Neural cell (in vitro differentiated cells): ENCODE measurements at regions not wholly inside any gene's neighbourhood (a gene's known extent, or its start where the extent isn't known, plus 50 kb on each side); places are given as distances from the start of the nearest gene placed in this dataset.

Experiments used
- H2AFZ ChIP-seq: fragments of 200-600, 300-800 bp; sonication (generic), shearing (Covaris generic); 2 replicates; pipeline ENCODE4 v1.6.0; 2014; ENCODE audit warnings: low read depth, mild to moderate bottlenecking, antibody characterized with exemption, low read length, moderate library complexity
- H3F3A ChIP-seq: fragments of 200-600 bp; shearing (Covaris generic); 2 replicates; pipeline ENCODE4 v1.6.1; 2016; ENCODE audit warnings: mild to moderate bottlenecking, moderate library complexity, mixed read lengths, antibody characterized with exemption, low read length; ENCODE audit not compliant: insufficient read depth, poor library complexity, severe bottlenecking
- H3K27ac ChIP-seq: fragments of 200-600, 300-800 bp; sonication (generic), shearing (Covaris generic); 2 replicates; pipeline ENCODE4 v1.5.1; 2014; ENCODE audit warnings: mild to moderate bottlenecking, low read length, moderate library complexity
- H3K27me3 ChIP-seq: fragments of 300-800, 200-600 bp; sonication (generic), shearing (Covaris generic); 2 replicates; pipeline ENCODE4 v1.6.0; 2014; ENCODE audit warnings: mild to moderate bottlenecking, low read depth, low read length, moderate library complexity; ENCODE audit not compliant: insufficient read depth
- H3K36me3 ChIP-seq: fragments of 300-800, 200-600 bp; sonication (generic), shearing (Covaris generic); 2 replicates; pipeline ENCODE4 v1.5.1; 2014; ENCODE audit warnings: mild to moderate bottlenecking, antibody characterized with exemption, low read length, moderate library complexity; ENCODE audit not compliant: insufficient read depth
- H3K4me2 ChIP-seq: fragments of 300-800, 200-600 bp; sonication (generic), shearing (Covaris generic); 2 replicates; pipeline ENCODE4 v1.6.0; 2014; ENCODE audit warnings: mild to moderate bottlenecking, low read length
- H3K4me3 ChIP-seq: fragments of 300-800, 200-600 bp; sonication (generic), shearing (Covaris generic); 2 replicates; pipeline ENCODE4 v1.5.1; 2014; ENCODE audit warnings: mild to moderate bottlenecking, low read length, moderate library complexity
- H3K79me2 ChIP-seq: fragments of 200-600 bp; shearing (Covaris generic); replicated peaks from 2 replicates; pipeline ENCODE4 v1.6.0; 2014; ENCODE audit warnings: mild to moderate bottlenecking, low read length, moderate library complexity; ENCODE audit not compliant: insufficient read depth
- H3K9ac ChIP-seq: fragments of 300-800, 200-600 bp; sonication (generic), shearing (Covaris generic); 2 replicates; pipeline ENCODE4 v1.6.1; 2016; ENCODE audit warnings: mild to moderate bottlenecking, low read length, mixed read lengths
- H3K9me2 ChIP-seq: fragments of 200-600 bp; shearing (Covaris generic); 2 replicates; pipeline ENCODE4 v1.6.1; 2016; ENCODE audit warnings: mild to moderate bottlenecking, low read length, mixed read lengths; ENCODE audit not compliant: insufficient read depth
- H3K9me3 ChIP-seq: fragments of 200-600, 300-800 bp; sonication (generic), shearing (Covaris generic); 2 replicates; pipeline ENCODE4 v1.6.1; 2016; ENCODE audit warnings: mild to moderate bottlenecking, mixed run types, low read length, moderate library complexity, mixed read lengths
- H4K20me1 ChIP-seq: fragments of 200-600 bp; shearing (Covaris generic); 2 replicates; pipeline ENCODE4 v1.6.1; 2016; ENCODE audit warnings: mild to moderate bottlenecking, mixed run types; ENCODE audit not compliant: insufficient read depth
- CTCF ChIP-seq: fragments of 450-650 bp; IDR thresholded peaks from 2 replicates; pipeline ENCODE4 v1.5.1; 2014; ENCODE audit warnings: antibody characterized with exemption, mild to moderate bottlenecking, moderate library complexity; ENCODE audit not compliant: poor library complexity, severe bottlenecking
- EP300 ChIP-seq: fragments of 450-650 bp; conservative IDR thresholded peaks from 2 replicates; pipeline ENCODE4 v1.6.1; 2014; ENCODE audit warnings: antibody characterized with exemption, mild to moderate bottlenecking, moderate library complexity; ENCODE audit not compliant: poor library complexity, severe bottlenecking
- EZH2 ChIP-seq: fragments of 200-600, 300-800 bp; shearing (Covaris generic), sonication (generic); IDR thresholded peaks from 2 replicates; pipeline ENCODE4 v1.6.1; 2014; ENCODE audit warnings: antibody characterized with exemption, low read length, borderline replicate concordance, mild to moderate bottlenecking; ENCODE audit not compliant: insufficient read depth, poor library complexity, severe bottlenecking
- MXI1 ChIP-seq: fragments of 450-650 bp; conservative IDR thresholded peaks from 2 replicates; pipeline ENCODE4 v1.6.1; 2014; ENCODE audit warnings: antibody characterized with exemption, mild to moderate bottlenecking; ENCODE audit not compliant: poor library complexity, severe bottlenecking
- POLR2AphosphoS5 ChIP-seq: IDR thresholded peaks from 2 replicates; pipeline ENCODE4 v1.6.1; 2012
- RAD21 ChIP-seq: fragments of 450-650 bp; conservative IDR thresholded peaks from 2 replicates; pipeline ENCODE4 v1.6.1; 2014; ENCODE audit warnings: antibody characterized with exemption, mild to moderate bottlenecking, moderate library complexity
- REST ChIP-seq: IDR thresholded peaks from 2 replicates; pipeline ENCODE4 v1.6.1; 2012; ENCODE audit warnings: borderline replicate concordance
- SMC3 ChIP-seq: fragments of 450-650 bp; conservative IDR thresholded peaks from 2 replicates; pipeline ENCODE4 v1.6.1; 2014; ENCODE audit warnings: antibody characterized with exemption, mild to moderate bottlenecking, moderate library complexity; ENCODE audit not compliant: poor library complexity
- TAF1 ChIP-seq: IDR thresholded peaks from 2 replicates; pipeline ENCODE4 v1.6.1; 2012; ENCODE audit warnings: low read depth

GRCh38 chr15:29539736-29540135 is 270.1 kb upstream of the NSMCE3 start:
- H3K4me2 ChIP-seq: no peak overlapping the region
- H3K9me3 ChIP-seq: no peaks in the 10 kb centered on the region
- no peak for TF ChIP-seq EP300
- TF ChIP-seq EZH2: no peak
- TF ChIP-seq POLR2AphosphoS5: no peak
- no peak for TF ChIP-seq SMC3
- no peak overlapping the region for H2AFZ ChIP-seq
- no peaks in the 10 kb centered on the region for H4K20me1 ChIP-seq
- no peaks in the 10 kb centered on the region for H3K27me3 ChIP-seq
- H3K79me2 ChIP-seq: no peaks in the 10 kb centered on the region
- H3K9ac ChIP-seq: no peak overlapping the region
- H3K27ac ChIP-seq: no peak overlapping the region
- no peaks in the 10 kb centered on the region for H3K9me2 ChIP-seq
- no peak overlapping the region for H3K4me3 ChIP-seq
- H3F3A ChIP-seq: no peaks in the 10 kb centered on the region
- H3K36me3 ChIP-seq: no peaks in the 10 kb centered on the region

GRCh38 chr15:29538044-29538443 is 268.4 kb upstream of the NSMCE3 start:
- TF ChIP-seq CTCF: no peak
- H4K20me1 ChIP-seq: no peaks in the 10 kb centered on the region
- H3F3A ChIP-seq: no peaks in the 10 kb centered on the region
- no peaks in the 10 kb centered on the region for H3K79me2 ChIP-seq
- H3K27me3 ChIP-seq: no peaks in the 10 kb centered on the region
- no peak overlapping the region for H3K27ac ChIP-seq
- no peaks in the 10 kb centered on the region for H3K9me3 ChIP-seq
- H3K4me3 ChIP-seq: no peak overlapping the region
- H3K9ac ChIP-seq: no peak overlapping the region
- no peak overlapping the region for H3K4me2 ChIP-seq
- H3K36me3 ChIP-seq: no peaks in the 10 kb centered on the region
- no peaks in the 10 kb centered on the region for H3K9me2 ChIP-seq
- H2AFZ ChIP-seq: no peak overlapping the region

- no peaks in the 10 kb centered on the region for H3F3A ChIP-seq
- no peak overlapping the region for H2AFZ ChIP-seq
- H3K4me2 ChIP-seq: no peak overlapping the region
- H4K20me1 ChIP-seq: no peaks in the 10 kb centered on the region
- no peaks in the 10 kb centered on the region for H3K9me2 ChIP-seq
- H3K4me3 ChIP-seq: no peak overlapping the region
- TF ChIP-seq EZH2 (no peak), RAD21 (no peak), REST (no peak), EP300 (no peak), POLR2AphosphoS5 (no peak), MXI1 (no peak), SMC3 (no peak), CTCF (no peak), TAF1 (no peak)
- no peaks in the 10 kb centered on the region for H3K27me3 ChIP-seq
- no peak overlapping the region for H3K9ac ChIP-seq
- H3K36me3 ChIP-seq: no peaks in the 10 kb centered on the region
- no peaks in the 10 kb centered on the region for H3K79me2 ChIP-seq
- H3K27ac ChIP-seq: no peak overlapping the region
- no peaks in the 10 kb centered on the region for H3K9me3 ChIP-seq
These were observed 266.3 kb upstream of the NSMCE3 start for GRCh38 chr15:29535952-29536351.
